HepG2 (cell line): ENCODE measurements at regions not wholly inside any gene's neighbourhood (a gene's known extent, or its start where the extent isn't known, plus 50 kb on each side); places are given as distances from the start of the nearest gene placed in this dataset.

Experiments used
- ATAC-seq: fragments of 200-7000 bp; cut with Tn5 transposase; 3 replicates; pipeline ENCODE4 v1.9.1; 2020; ENCODE audit warnings: mild to moderate bottlenecking, moderate library complexity
- BruUV-seq: library from RNA; stranded (reverse); fragments of 400-500 nt; replicated peaks from 2 replicates; lab custom pipeline; 2021; lab: Mats Ljungman, UMichigan
- CTCF ChIA-PET: fragments of 300-600 bp; formaldehyde crosslinking; extraction: SDS; loops from one replicate; lab custom pipeline; 2021; ENCODE audit warnings: low total read pairs, inconsistent platforms, low intra/inter-chr PET ratio; lab: Yijun Ruan, JAX
- POLR2A ChIA-PET: fragments of 350-600 bp; sonication (Branson Sonifier 250); formaldehyde crosslinking; loops from one replicate; lab custom pipeline; 2020; ENCODE audit warnings: antibody characterized with exemption, inconsistent platforms; lab: Yijun Ruan, JAX
- DNase-seq: peaks from one replicate; pipeline ENCODE4 v3.0.0-alpha.2; 2015; ENCODE audit warnings: low spot score
- FAIRE-seq: peaks from 3 replicates; lab custom pipeline; 2011; peaks lifted over from hg19 to GRCh38; lab: Jason Lieb, UNC
- H2AFZ ChIP-seq: one replicate; pipeline ENCODE4 v1.6.1; 2011; ENCODE audit warnings: low read length, inconsistent platforms
- H3K27ac ChIP-seq: fragments of 300-600 bp; 3 replicates; pipeline ENCODE4 v1.8.0; 2011; ENCODE audit warnings: mixed run types, mild to moderate bottlenecking, mixed read lengths, low read length, inconsistent platforms; ENCODE audit not compliant: insufficient read depth; ENCODE audit errors: extremely low read length
- H3K27me3 ChIP-seq, 2 experiments: fragments of 200-600 bp in 1 of 2; 2 replicates in 1 of 2; 3 replicates in 1 of 2; pipeline versions ENCODE4 v1.6.0 to v1.8.0; 2011; ENCODE audit warnings: low read length in 2 of 2, mild to moderate bottlenecking in 2 of 2, moderate library complexity in 2 of 2, inconsistent platforms in 1 of 2; ENCODE audit not compliant: insufficient read depth in 2 of 2, control insufficient read depth in 1 of 2
- H3K36me3 ChIP-seq, 2 experiments: fragments of 200-600 bp in 1 of 2; replicated peaks in 1 of 2; 2 replicates in 1 of 2; 3 replicates in 1 of 2; pipeline versions ENCODE4 v1.5.1 to v1.8.0; 2011; ENCODE audit warnings: low read length in 2 of 2, inconsistent platforms in 1 of 2; ENCODE audit not compliant: insufficient read depth in 2 of 2, control insufficient read depth in 1 of 2
- H3K4me1 ChIP-seq: 2 replicates; pipeline ENCODE4 v1.5.1; 2012; ENCODE audit warnings: low read length, inconsistent platforms; ENCODE audit not compliant: insufficient read depth
- H3K4me2 ChIP-seq: 2 replicates; pipeline ENCODE4 v1.6.0; 2011; ENCODE audit warnings: low read depth, low read length, inconsistent platforms
- H3K4me3 ChIP-seq, 3 experiments: fragments of 200-600 bp in 1 of 3; sonication (generic), shearing (Covaris generic) in 1 of 3; replicated peaks in 1 of 3; 2 replicates each; pipeline ENCODE4 v1.5.1; 2011 to 2016; ENCODE audit warnings: low read length in 3 of 3, inconsistent platforms in 2 of 3, low read depth in 2 of 3, mild to moderate bottlenecking in 2 of 3, control low read depth in 1 of 3, mixed read lengths in 1 of 3; ENCODE audit not compliant: insufficient read depth in 1 of 3
- H3K79me2 ChIP-seq: one replicate; pipeline ENCODE4 v1.6.1; 2011; ENCODE audit warnings: low read length, inconsistent platforms; ENCODE audit not compliant: insufficient read depth
- H3K9ac ChIP-seq: 2 replicates; pipeline ENCODE4 v1.6.0; 2011; ENCODE audit warnings: mild to moderate bottlenecking, low read depth, low read length, inconsistent platforms; ENCODE audit not compliant: insufficient read depth
- H3K9me3 ChIP-seq: 2 replicates; pipeline ENCODE4 v1.5.1; 2012; ENCODE audit warnings: mild to moderate bottlenecking, low read length
- H4K20me1 ChIP-seq: 2 replicates; pipeline ENCODE4 v1.6.0; 2011; ENCODE audit warnings: inconsistent platforms, mild to moderate bottlenecking, low read length, moderate library complexity; ENCODE audit not compliant: insufficient read depth
- ATF7-NPFF ChIP-seq: sonication (generic); formaldehyde crosslinking; IDR thresholded peaks from 2 replicates; pipeline ENCODE4 v1.8.1; 2023; ENCODE audit warnings: mild to moderate bottlenecking, low read depth, missing genetic modification reagents, moderate library complexity
- HNRNPK ChIP-seq: fragments of 200-400 bp; formaldehyde crosslinking; IDR thresholded peaks from 2 replicates; pipeline ENCODE4 v1.6.1; 2018; ENCODE audit warnings: low read length, low read depth, moderate library complexity, mild to moderate bottlenecking; ENCODE audit not compliant: poor library complexity, severe bottlenecking
- JARID2 ChIP-seq: sonication (generic); formaldehyde crosslinking; IDR thresholded peaks from 2 replicates; pipeline ENCODE4 v1.8.1; 2023; ENCODE audit warnings: missing genetic modification reagents, inconsistent platforms; ENCODE audit not compliant: insufficient replicate concordance
- MAFK ChIP-seq, 2 experiments: IDR thresholded peaks in 1 of 2; conservative IDR thresholded peaks in 1 of 2; 2 replicates each; pipeline ENCODE4 v1.6.1; 2011; ENCODE audit warnings: improper control_type of control experiment in 2 of 2, low read length in 2 of 2
- MYNN ChIP-seq: sonication (generic); formaldehyde crosslinking; IDR thresholded peaks from 2 replicates; pipeline ENCODE4 v1.4.0; 2020; ENCODE audit warnings: mild to moderate bottlenecking, low read depth, missing genetic modification reagents
- NFE2L2 ChIP-seq: fragments of 150-350 bp; IDR thresholded peaks from 2 replicates; pipeline ENCODE4 v1.6.1; 2014; ENCODE audit warnings: low read length
- TCF12 ChIP-seq, 2 experiments: fragments of 450-650 bp in 1 of 2; sonication (generic) in 1 of 2; formaldehyde crosslinking in 1 of 2; IDR thresholded peaks; 2 replicates each; pipeline versions ENCODE4 v1.6.1 to v1.8.0; 2017 to 2022; ENCODE audit warnings: antibody characterized with exemption in 1 of 2, mild to moderate bottlenecking in 1 of 2, missing genetic modification reagents in 1 of 2, moderate library complexity in 1 of 2
- ZNF12 ChIP-seq: sonication (generic); formaldehyde crosslinking; IDR thresholded peaks from 2 replicates; pipeline ENCODE4 v1.5.0; 2020; ENCODE audit warnings: missing genetic modification reagents
- ZNF207 ChIP-seq: fragments of 450-650 bp; IDR thresholded peaks from 2 replicates; pipeline ENCODE4 v1.6.1; 2016; ENCODE audit warnings: antibody characterized with exemption, borderline replicate concordance
- ZNF225 ChIP-seq: sonication (generic); formaldehyde crosslinking; IDR thresholded peaks from 2 replicates; pipeline ENCODE4 v1.4.0; 2020; ENCODE audit warnings: mild to moderate bottlenecking, missing genetic modification reagents
- ZNF724P ChIP-seq: sonication (generic); formaldehyde crosslinking; IDR thresholded peaks from 2 replicates; pipeline ENCODE4 v1.8.0; 2022; ENCODE audit warnings: missing genetic modification reagents, borderline replicate concordance
- WGBS: methylation state at CpG from one replicate; pipeline ENCODE4 v1.1.6; 2017; ENCODE audit warnings: low lambda C conversion rate; 5-methylcytosine and 5-hydroxymethylcytosine counted together
- in situ Hi-C: cut with HindIII; loops from 2 replicates; pipeline ENCODE4 v1.10.0; 2017; ENCODE audit warnings: low pct_unique_long_range_greater_than_20kb; ENCODE audit not compliant: extremely low pct_ligation_motif_present
- intact Hi-C: fragments of 100-400 bp; cut with micrococcal nuclease; formaldehyde crosslinking; loops from one replicate; pipeline ENCODE4 v1.10.0; 2022; ENCODE audit not compliant: unreplicated experiment
- TF ChIP-seq, protein P1 (sequence below): sonication (generic); formaldehyde crosslinking; IDR thresholded peaks from 2 replicates; pipeline ENCODE4 v1.5.1; 2020; ENCODE audit warnings: missing genetic modification reagents, mild to moderate bottlenecking, borderline replicate concordance
- TF ChIP-seq, protein P2 (sequence below): IDR thresholded peaks from 2 replicates; pipeline ENCODE4 v1.6.1; 2018; ENCODE audit warnings: missing genetic modification reagents, mild to moderate bottlenecking, missing compliant biosample characterization
- TF ChIP-seq, protein P3 (sequence below): sonication (generic); formaldehyde crosslinking; IDR thresholded peaks from 2 replicates; pipeline ENCODE4 v1.4.0; 2020; ENCODE audit warnings: missing genetic modification reagents; ENCODE audit errors: not compliant biosample characterization

DNA sequence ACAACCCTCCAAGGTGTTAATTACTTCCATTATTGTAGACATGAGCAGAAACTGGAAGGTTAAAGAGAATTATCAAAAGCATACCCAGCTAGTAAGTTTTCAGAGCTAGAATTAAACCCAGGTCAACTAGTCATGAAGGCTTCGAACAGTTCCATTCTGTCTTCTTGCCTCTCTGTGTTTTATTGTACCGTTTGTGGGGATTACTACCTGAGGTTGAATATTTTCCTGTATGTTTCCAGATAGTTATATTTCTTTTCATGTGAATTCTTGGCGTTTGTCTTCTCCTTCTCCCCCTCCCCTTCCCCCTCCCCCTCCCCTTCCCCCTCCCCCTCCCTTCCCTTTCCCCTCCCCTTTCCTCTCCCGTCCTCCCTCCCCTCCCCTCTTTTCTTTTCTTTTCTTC lies 218.0 kb upstream of the GALNT17 start:
- Histone ChIP-seq H3K4me3 (no peak overlapping the region), H3K9me3 (no peaks in the 10 kb centered on the region), H3K4me1 (no peaks in the 10 kb centered on the region), H2AFZ (no peak overlapping the region), H3K27me3 (no peaks in the 10 kb centered on the region)
- ATAC-seq (no peak), DNase-seq (no peak), FAIRE-seq (no peak)
- WGBS = 8% methylated on average over 4 of the region's 4 CpGs
- POLR2A ChIA-PET = no interaction called here
- no TSS peak for BruUV-seq
- TF ChIP-seq ZNF207 (no peak), JARID2 (CRISPR knock-in tag) (no peak), HNRNPK (peak; percentile 80), ZNF225 (CRISPR knock-in tag) (no peak)
- TF ChIP-seq, all 625 proteins: peak for 1
- H3K36me3 ChIP-seq = no peaks in the 10 kb centered on the region
- no peaks in the 10 kb centered on the region for H3K79me2 ChIP-seq
- no peak overlapping the region for H3K4me2 ChIP-seq
- intact Hi-C loops (no loop called here), in situ Hi-C loops (no loop called here)
- no peak overlapping the region for H3K9ac ChIP-seq
- no peaks in the 10 kb centered on the region for H4K20me1 ChIP-seq
- H3K27ac ChIP-seq = no peak overlapping the region
- CTCF ChIA-PET = no interaction called here

DNA sequence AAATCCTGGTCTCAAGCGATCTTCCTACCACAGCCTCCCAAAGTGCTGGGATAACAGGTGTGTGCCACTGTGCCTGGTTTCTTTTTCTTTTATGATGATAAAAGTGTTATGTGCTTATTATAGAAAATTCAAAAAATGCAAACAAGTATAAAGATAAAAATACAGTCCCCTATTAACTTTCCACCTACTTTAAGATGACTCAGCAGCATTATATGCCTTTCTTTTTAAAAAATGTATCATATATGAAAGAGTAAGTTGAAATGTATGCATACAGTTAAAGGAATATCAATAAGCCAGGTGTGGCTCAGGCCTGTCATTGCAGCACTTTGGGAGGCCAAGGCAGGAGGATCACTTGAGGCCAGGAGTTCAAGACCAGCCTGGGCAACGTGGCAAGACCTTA lies 216.9 kb upstream of the GALNT17 start:
- ATAC-seq = no peak
- no peaks in the 10 kb centered on the region for H3K36me3 ChIP-seq
- CTCF ChIA-PET = no interaction called here
- no peak overlapping the region for H3K9ac ChIP-seq
- H3K4me2 ChIP-seq = no peak overlapping the region
- H3K9me3 ChIP-seq = no peaks in the 10 kb centered on the region
- WGBS = 43% methylated on average over 2 of the region's 2 CpGs
- intact Hi-C loops (no loop called here), in situ Hi-C loops (no loop called here)
- BruUV-seq = no TSS peak
- H3K27ac ChIP-seq = no peak overlapping the region
- no peaks in the 10 kb centered on the region for H3K4me1 ChIP-seq
- no peaks in the 10 kb centered on the region for H3K27me3 ChIP-seq
- no peak overlapping the region for H2AFZ ChIP-seq
- H3K79me2 ChIP-seq = no peaks in the 10 kb centered on the region
- H4K20me1 ChIP-seq = no peaks in the 10 kb centered on the region
- no peak overlapping the region for H3K4me3 ChIP-seq
- no peak for DNase-seq
- FAIRE-seq = no peak
- POLR2A ChIA-PET = no interaction called here
- TF ChIP-seq MAFK (conservative IDR thresholded peaks at IDR 0.05 in 1 of 2, IDR thresholded peaks at IDR 0.05 in 1 of 2; ENCODE audit: low read length in 2 of 2) = peak; percentile 10 to 66; a peak in 2 of 4 replicates
- TF ChIP-seq MYNN (CRISPR knock-in tag) = no peak
- no peak for TF ChIP-seq ZNF724P
- peak; percentile 4; the same call in 1 of the 2 replicates for TF ChIP-seq NFE2L2
- no peak for TF ChIP-seq TCF12 (IDR thresholded peaks at IDR 0.05)
- no peak for TF ChIP-seq TCF12 (CRISPR knock-in tag; IDR thresholded peaks at IDR 0.05)
- no peak for TF ChIP-seq ATF7-NPFF (CRISPR knock-in tag)
- TF ChIP-seq, protein P1, sequence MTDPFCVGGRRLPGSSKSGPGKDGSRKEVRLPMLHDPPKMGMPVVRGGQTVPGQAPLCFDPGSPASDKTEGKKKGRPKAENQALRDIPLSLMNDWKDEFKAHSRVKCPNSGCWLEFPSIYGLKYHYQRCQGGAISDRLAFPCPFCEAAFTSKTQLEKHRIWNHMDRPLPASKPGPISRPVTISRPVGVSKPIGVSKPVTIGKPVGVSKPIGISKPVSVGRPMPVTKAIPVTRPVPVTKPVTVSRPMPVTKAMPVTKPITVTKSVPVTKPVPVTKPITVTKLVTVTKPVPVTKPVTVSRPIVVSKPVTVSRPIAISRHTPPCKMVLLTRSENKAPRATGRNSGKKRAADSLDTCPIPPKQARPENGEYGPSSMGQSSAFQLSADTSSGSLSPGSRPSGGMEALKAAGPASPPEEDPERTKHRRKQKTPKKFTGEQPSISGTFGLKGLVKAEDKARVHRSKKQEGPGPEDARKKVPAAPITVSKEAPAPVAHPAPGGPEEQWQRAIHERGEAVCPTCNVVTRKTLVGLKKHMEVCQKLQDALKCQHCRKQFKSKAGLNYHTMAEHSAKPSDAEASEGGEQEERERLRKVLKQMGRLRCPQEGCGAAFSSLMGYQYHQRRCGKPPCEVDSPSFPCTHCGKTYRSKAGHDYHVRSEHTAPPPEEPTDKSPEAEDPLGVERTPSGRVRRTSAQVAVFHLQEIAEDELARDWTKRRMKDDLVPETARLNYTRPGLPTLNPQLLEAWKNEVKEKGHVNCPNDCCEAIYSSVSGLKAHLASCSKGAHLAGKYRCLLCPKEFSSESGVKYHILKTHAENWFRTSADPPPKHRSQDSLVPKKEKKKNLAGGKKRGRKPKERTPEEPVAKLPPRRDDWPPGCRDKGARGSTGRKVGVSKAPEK = no peak
- TF ChIP-seq, protein P2, sequence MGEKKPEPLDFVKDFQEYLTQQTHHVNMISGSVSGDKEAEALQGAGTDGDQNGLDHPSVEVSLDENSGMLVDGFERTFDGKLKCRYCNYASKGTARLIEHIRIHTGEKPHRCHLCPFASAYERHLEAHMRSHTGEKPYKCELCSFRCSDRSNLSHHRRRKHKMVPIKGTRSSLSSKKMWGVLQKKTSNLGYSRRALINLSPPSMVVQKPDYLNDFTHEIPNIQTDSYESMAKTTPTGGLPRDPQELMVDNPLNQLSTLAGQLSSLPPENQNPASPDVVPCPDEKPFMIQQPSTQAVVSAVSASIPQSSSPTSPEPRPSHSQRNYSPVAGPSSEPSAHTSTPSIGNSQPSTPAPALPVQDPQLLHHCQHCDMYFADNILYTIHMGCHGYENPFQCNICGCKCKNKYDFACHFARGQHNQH (CRISPR knock-in tag) = no peak
- no peak for TF ChIP-seq ZNF12 (CRISPR knock-in tag)
- TF ChIP-seq, protein P3, sequence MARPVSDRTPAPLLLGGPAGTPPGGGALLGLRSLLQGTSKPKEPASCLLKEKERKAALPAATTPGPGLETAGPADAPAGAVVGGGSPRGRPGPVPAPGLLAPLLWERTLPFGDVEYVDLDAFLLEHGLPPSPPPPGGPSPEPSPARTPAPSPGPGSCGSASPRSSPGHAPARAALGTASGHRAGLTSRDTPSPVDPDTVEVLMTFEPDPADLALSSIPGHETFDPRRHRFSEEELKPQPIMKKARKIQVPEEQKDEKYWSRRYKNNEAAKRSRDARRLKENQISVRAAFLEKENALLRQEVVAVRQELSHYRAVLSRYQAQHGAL (CRISPR knock-in tag) = no peak
